ENCODE measurements at regions not wholly inside any gene's neighbourhood (a gene's known extent, or its start where the extent isn't known, plus 50 kb on each side); places are given as distances from the start of the nearest gene placed in this dataset.

- TF ChIP-seq CTCF (IDR thresholded peaks at IDR 0.05; ENCODE audit: low read depth, low read length) (no peak), EZH2phosphoT487 (IDR thresholded peaks at IDR 0.05; ENCODE audit: low read depth) (no peak)
Measured at GRCh38 chr2:64233376-64233922, 89.2 kb upstream of the PELI1 start.

All from OCI-LY3 (cell line).